ENCODE measurements at regions not wholly inside any gene's neighbourhood (a gene's known extent, or its start where the extent isn't known, plus 50 kb on each side); places are given as distances from the start of the nearest gene placed in this dataset.

DNA sequence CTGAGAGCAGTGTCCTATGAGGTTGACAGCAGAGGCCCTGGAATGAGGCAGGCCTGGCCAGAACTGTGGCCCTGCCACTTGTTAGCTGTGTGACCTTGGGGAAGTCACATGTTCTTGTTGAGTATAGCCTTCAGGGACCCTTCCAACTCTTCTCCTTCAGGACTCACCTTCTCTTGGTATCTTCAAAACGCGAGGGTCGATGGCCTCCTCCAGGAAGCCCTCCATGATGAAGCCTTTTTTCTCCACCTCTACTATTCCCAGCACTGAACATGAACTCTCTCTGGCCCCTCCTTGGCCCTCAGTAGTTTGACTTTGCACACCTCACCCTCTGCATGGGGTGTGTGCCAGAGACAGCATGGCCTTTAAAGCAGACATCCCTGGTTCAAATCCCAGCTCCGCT, 195.1 kb upstream of the LINGO1 start:
- Histone ChIP-seq H3K9me3 (no peaks in the 10 kb centered on the region), H3K27me3 (no peaks in the 10 kb centered on the region), H3K27ac (no peak overlapping the region), H3K4me1 (no peaks in the 10 kb centered on the region), H3K4me3 (replicated peaks in 1 of 3) (no peak overlapping the region), H3K36me3 (no peaks in the 10 kb centered on the region)
- WGBS, 2 donors = 93 to 94% methylated on average over 4 of the region's 4 CpGs
- no peak for TF ChIP-seq POLR2A (IDR thresholded peaks at IDR 0.05)
- TF ChIP-seq, protein P1, sequence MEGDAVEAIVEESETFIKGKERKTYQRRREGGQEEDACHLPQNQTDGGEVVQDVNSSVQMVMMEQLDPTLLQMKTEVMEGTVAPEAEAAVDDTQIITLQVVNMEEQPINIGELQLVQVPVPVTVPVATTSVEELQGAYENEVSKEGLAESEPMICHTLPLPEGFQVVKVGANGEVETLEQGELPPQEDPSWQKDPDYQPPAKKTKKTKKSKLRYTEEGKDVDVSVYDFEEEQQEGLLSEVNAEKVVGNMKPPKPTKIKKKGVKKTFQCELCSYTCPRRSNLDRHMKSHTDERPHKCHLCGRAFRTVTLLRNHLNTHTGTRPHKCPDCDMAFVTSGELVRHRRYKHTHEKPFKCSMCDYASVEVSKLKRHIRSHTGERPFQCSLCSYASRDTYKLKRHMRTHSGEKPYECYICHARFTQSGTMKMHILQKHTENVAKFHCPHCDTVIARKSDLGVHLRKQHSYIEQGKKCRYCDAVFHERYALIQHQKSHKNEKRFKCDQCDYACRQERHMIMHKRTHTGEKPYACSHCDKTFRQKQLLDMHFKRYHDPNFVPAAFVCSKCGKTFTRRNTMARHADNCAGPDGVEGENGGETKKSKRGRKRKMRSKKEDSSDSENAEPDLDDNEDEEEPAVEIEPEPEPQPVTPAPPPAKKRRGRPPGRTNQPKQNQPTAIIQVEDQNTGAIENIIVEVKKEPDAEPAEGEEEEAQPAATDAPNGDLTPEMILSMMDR (IDR thresholded peaks at IDR 0.05) = no peak
- intact Hi-C loops (cut with DNase I) = no loop called here
- no peak for DNase-seq

DNA sequence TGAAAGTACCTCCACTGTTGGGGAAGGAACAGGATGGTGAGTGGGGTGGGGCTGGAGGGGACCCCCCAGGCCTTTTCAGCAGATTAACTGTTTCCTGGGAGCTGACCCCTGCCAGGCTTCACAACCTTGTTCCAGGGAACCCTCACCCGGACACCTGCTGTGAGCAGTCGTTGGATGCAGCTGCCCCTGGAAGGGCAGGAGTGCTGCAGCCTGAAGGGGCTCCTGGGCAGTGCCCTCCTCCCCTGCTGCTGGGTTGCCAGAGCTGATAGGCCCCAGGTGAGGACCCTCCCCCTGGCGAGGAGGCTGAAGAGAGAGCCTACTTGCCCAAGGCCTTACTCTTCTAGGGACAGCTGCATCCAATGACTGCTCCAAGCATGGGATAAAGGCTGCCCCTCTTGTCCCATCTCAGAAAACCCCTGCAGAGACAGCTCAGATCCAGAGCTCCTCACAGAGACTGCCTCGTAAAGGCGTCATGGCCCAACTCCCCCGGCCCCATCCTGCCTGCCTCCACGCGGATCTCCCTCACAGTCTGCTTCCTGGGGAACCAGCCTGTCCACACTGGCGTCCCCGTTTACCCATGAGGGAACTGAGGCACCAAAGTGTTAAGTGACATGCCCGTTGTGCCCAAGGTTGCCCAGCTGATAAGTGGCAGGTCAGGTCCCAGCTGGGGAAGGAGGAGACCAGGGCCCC, 193.4 kb upstream of the LINGO1 start:
- Histone ChIP-seq H3K27me3 (no peaks in the 10 kb centered on the region), H3K4me1 (peaks cover 0 to 9% of the 10 kb centered on the region in 2 donors), H3K27ac (no peak overlapping the region), H3K36me3 (no peaks in the 10 kb centered on the region), H3K4me3 (replicated peaks in 1 of 3) (no peak overlapping the region), H3K9me3 (no peaks in the 10 kb centered on the region)
- intact Hi-C loops (cut with DNase I) = no loop called here
- WGBS, 2 donors = 90% methylated on average over 4 to 7 of the region's 11 CpGs
- TF ChIP-seq, protein P1 (IDR thresholded peaks at IDR 0.05) = no peak
- no peak for TF ChIP-seq POLR2A (IDR thresholded peaks at IDR 0.05)
- DNase-seq = no peak

DNA sequence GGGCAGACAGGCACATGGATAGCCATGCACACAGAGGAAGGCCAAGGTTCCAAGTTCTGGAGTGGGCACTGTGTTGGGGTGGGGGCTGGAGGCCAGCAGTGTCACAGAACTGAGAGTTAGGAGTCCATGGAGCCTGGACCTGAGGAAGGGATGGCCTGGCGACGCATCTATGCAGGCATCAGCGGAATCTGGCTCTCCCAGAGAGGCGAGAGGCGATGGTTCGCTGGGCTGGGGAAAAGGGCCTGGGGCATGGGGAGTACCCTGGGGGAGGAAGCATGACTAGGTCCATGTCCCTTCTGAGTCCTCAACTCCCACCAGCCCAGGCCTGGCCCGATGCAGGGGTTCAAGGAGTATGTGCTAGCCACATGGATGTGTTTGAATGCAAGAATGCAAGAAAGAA, 192.8 kb upstream of the LINGO1 start:
- no peaks in the 10 kb centered on the region for H3K9me3 ChIP-seq
- no peak for TF ChIP-seq POLR2A (IDR thresholded peaks at IDR 0.05)
- TF ChIP-seq, protein P1 (IDR thresholded peaks at IDR 0.05) = no peak
- intact Hi-C loops (cut with DNase I) = no loop called here
- no peak overlapping the region for H3K4me3 ChIP-seq (replicated peaks in 1 of 3)
- H3K27me3 ChIP-seq = no peaks in the 10 kb centered on the region
- H3K36me3 ChIP-seq = no peaks in the 10 kb centered on the region
- peaks cover 0 to 9% of the 10 kb centered on the region in 2 donors for H3K4me1 ChIP-seq
- no peak overlapping the region for H3K27ac ChIP-seq
- 92 to 94% methylated on average over 7 of the region's 7 CpGs for WGBS, 2 donors
- no peak for DNase-seq

DNA sequence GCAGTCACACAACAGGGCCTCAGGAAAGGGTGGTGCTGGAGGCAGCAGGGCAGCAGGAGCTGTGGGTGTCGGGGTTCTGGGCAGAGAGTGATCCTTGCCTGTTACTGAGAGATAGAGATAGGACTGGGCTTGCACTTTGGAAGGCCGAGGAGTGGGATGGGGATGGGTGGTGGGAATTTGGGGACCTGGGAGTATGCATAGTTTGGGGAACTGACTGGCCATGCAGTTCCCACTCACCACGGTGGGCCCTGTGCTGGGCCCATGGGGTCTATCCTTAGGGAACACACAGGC, 192.5 kb upstream of the LINGO1 start:
- Histone ChIP-seq H3K36me3 (no peaks in the 10 kb centered on the region), H3K9me3 (no peaks in the 10 kb centered on the region), H3K4me3 (replicated peaks in 1 of 3) (no peak overlapping the region), H3K27ac (no peak overlapping the region), H3K27me3 (no peaks in the 10 kb centered on the region), H3K4me1 (peaks cover 1 to 12% of the 10 kb centered on the region in 2 donors)
- intact Hi-C loops (cut with DNase I) = no loop called here
- WGBS, 2 donors = 79 to 84% methylated on average over 3 of the region's 3 CpGs
- DNase-seq = no peak
- TF ChIP-seq, protein P1 (IDR thresholded peaks at IDR 0.05) = no peak
- TF ChIP-seq POLR2A (IDR thresholded peaks at IDR 0.05) = no peak

DNA sequence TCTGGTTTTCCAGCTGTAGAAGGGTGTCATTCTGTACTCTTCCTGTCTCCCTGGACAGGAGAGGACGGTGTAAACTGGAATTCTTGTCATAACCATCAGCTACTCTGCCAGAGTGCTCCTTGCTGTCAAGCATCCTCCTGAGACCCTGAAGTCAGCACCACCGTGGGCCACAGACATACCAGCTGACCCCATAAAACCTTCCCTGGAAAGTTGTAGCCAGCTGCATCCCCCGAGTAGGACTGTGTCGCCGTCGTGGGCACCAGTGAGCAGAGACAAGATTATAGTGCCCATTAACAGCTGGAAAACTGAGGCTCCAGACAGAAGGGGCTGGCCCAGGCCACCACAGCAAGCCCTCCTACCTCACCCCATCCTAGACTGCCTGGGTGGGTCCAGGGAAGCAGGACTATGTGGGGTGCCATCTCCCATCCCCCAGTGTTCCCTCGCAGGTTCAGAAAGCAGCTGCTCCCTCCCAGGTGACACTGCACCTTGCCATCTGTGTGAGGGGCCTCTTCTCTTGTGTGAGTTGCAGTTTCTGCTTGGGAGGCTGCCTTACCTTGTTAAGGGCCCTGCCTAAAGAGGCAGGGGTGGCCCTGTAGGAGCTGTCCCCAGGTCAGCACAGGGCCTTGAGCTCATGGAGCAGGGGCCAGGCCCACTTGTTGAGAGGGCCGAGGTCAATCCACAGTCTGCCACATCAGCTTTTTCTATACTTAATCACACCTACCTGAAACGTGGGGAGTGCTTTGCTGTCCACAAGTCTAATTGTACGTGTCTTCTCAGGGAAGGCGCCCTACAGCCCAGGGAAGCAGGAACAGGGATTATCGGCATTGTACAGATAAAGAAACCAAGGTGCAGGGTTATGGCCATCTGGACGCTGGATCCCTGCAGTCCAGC, 191.9 kb upstream of the LINGO1 start:
- intact Hi-C loops (cut with DNase I) = loop anchor here (5.0 kb wide), 1 partner anchor 192 kb away; the partner anchor contains the start of gene LINGO1
- no peak for DNase-seq
- H3K27ac ChIP-seq = no peak overlapping the region
- H3K4me1 ChIP-seq = peaks cover 3 to 18% of the 10 kb centered on the region in 2 donors
- TF ChIP-seq, protein P1 (IDR thresholded peaks at IDR 0.05) = no peak
- TF ChIP-seq POLR2A (IDR thresholded peaks at IDR 0.05) = no peak
- H3K36me3 ChIP-seq = no peaks in the 10 kb centered on the region
- WGBS, 2 donors = 83 to 87% methylated on average over 11 to 12 of the region's 13 CpGs
- no peaks in the 10 kb centered on the region for H3K9me3 ChIP-seq
- H3K27me3 ChIP-seq = no peaks in the 10 kb centered on the region
- H3K4me3 ChIP-seq (replicated peaks in 1 of 3) = no peak overlapping the region

All from thyroid gland (tissue), 4 donors.